GM23338 (cell line): ENCODE measurements at regions not wholly inside any gene's neighbourhood (a gene's known extent, or its start where the extent isn't known, plus 50 kb on each side); places are given as distances from the start of the nearest gene placed in this dataset.

Experiments used
- CREB1 ChIP-seq: fragments of 250-450 bp; sonication (Bioruptor Pico); IDR thresholded peaks from 2 replicates; pipeline ENCODE4 v1.5.0; 2020; ENCODE audit warnings: low read depth, mild to moderate bottlenecking, moderate library complexity
- EZH2 ChIP-seq: fragments of 200-600 bp; sonication (generic); IDR thresholded peaks from one replicate; pipeline ENCODE4 v1.8.0; 2017; ENCODE audit warnings: antibody characterized with exemption, mild to moderate bottlenecking, low read depth; ENCODE audit not compliant: unreplicated experiment
- EZH2phosphoT487 ChIP-seq: fragments of 200-600 bp; sonication (generic); IDR thresholded peaks from one replicate; pipeline ENCODE4 v1.8.1; 2018; ENCODE audit warnings: antibody characterized with exemption; ENCODE audit not compliant: unreplicated experiment
- JUNB ChIP-seq: IDR thresholded peaks from one replicate; pipeline ENCODE4 v1.6.1; 2016; ENCODE audit warnings: antibody characterized with exemption; ENCODE audit not compliant: unreplicated experiment
- NANOG ChIP-seq: IDR thresholded peaks from 2 replicates; pipeline ENCODE4 v1.6.1; 2016; ENCODE audit warnings: antibody characterized with exemption, borderline replicate concordance
- POLR2AphosphoS5 ChIP-seq: IDR thresholded peaks from 2 replicates; pipeline ENCODE4 v1.6.1; 2016; ENCODE audit warnings: antibody characterized with exemption, low read depth
- ZNF114 ChIP-seq: fragments of 250-450 bp; sonication (Bioruptor Pico); IDR thresholded peaks from 2 replicates; pipeline ENCODE4 v1.5.0; 2020; ENCODE audit warnings: mild to moderate bottlenecking, moderate library complexity
- TF ChIP-seq, protein P1 (sequence below), 2 experiments: fragments of 200-600 bp in 1 of 2; sonication (generic) in 1 of 2; conservative IDR thresholded peaks; 2 replicates each; pipeline versions ENCODE4 v1.5.1 to v1.6.1; 2016 to 2017; ENCODE audit warnings: antibody characterized with exemption in 2 of 2, low read depth in 2 of 2, mild to moderate bottlenecking in 2 of 2, moderate library complexity in 1 of 2
- TF ChIP-seq, protein P2 (sequence below): IDR thresholded peaks from one replicate; pipeline ENCODE4 v1.6.1; 2018; ENCODE audit warnings: antibody characterized with exemption; ENCODE audit not compliant: unreplicated experiment

DNA sequence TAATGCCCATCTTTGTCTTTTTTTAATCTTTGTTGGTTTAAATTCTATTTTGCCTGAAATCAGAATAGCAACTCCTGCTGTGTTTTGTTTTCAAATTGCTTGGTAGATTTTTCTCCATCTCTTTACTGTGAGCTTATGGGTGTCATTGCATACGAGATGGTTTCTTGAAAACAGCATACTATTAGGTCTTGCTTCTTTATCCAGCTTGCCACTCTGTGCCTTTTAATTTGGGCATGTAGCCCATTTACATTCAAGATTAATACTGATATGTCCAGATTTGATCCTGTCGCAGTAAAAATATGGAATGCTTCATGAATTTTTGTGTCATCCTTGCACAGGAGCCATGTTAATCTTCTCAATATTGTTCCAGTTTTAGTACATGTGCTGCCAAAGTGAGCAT lies 316.6 kb downstream of the CGGBP1 start:
- TF ChIP-seq EZH2 (no peak), CREB1 (no peak), POLR2AphosphoS5 (no peak), JUNB (no peak), EZH2phosphoT487 (no peak), NANOG (no peak), ZNF114 (CRISPR knock-in tag) (no peak)
- TF ChIP-seq, protein P1, sequence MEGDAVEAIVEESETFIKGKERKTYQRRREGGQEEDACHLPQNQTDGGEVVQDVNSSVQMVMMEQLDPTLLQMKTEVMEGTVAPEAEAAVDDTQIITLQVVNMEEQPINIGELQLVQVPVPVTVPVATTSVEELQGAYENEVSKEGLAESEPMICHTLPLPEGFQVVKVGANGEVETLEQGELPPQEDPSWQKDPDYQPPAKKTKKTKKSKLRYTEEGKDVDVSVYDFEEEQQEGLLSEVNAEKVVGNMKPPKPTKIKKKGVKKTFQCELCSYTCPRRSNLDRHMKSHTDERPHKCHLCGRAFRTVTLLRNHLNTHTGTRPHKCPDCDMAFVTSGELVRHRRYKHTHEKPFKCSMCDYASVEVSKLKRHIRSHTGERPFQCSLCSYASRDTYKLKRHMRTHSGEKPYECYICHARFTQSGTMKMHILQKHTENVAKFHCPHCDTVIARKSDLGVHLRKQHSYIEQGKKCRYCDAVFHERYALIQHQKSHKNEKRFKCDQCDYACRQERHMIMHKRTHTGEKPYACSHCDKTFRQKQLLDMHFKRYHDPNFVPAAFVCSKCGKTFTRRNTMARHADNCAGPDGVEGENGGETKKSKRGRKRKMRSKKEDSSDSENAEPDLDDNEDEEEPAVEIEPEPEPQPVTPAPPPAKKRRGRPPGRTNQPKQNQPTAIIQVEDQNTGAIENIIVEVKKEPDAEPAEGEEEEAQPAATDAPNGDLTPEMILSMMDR (conservative IDR thresholded peaks at IDR 0.05; ENCODE audit: low read depth in 2 of 2): no peak
- TF ChIP-seq, protein P2, sequence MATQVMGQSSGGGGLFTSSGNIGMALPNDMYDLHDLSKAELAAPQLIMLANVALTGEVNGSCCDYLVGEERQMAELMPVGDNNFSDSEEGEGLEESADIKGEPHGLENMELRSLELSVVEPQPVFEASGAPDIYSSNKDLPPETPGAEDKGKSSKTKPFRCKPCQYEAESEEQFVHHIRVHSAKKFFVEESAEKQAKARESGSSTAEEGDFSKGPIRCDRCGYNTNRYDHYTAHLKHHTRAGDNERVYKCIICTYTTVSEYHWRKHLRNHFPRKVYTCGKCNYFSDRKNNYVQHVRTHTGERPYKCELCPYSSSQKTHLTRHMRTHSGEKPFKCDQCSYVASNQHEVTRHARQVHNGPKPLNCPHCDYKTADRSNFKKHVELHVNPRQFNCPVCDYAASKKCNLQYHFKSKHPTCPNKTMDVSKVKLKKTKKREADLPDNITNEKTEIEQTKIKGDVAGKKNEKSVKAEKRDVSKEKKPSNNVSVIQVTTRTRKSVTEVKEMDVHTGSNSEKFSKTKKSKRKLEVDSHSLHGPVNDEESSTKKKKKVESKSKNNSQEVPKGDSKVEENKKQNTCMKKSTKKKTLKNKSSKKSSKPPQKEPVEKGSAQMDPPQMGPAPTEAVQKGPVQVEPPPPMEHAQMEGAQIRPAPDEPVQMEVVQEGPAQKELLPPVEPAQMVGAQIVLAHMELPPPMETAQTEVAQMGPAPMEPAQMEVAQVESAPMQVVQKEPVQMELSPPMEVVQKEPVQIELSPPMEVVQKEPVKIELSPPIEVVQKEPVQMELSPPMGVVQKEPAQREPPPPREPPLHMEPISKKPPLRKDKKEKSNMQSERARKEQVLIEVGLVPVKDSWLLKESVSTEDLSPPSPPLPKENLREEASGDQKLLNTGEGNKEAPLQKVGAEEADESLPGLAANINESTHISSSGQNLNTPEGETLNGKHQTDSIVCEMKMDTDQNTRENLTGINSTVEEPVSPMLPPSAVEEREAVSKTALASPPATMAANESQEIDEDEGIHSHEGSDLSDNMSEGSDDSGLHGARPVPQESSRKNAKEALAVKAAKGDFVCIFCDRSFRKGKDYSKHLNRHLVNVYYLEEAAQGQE: no peak
